IMR-90 (cell line): ENCODE measurements at regions not wholly inside any gene's neighbourhood (a gene's known extent, or its start where the extent isn't known, plus 50 kb on each side); places are given as distances from the start of the nearest gene placed in this dataset.
A peak's percentile ranks its signal among the peaks of the same experiment; 100 is the strongest.

Source experiments
- ATAC-seq: fragments of 200-7000 bp; cut with Tn5 transposase; 2 replicates; pipeline ENCODE4 v1.9.1; 2020; ENCODE audit warnings: low read depth, mild to moderate bottlenecking, moderate library complexity
- BruUV-seq: library from RNA; stranded (reverse); fragments of 400-500 nt; replicated peaks from 2 replicates; lab custom pipeline; 2021; lab: Mats Ljungman, UMichigan
- CTCF ChIA-PET: fragments of 300-600 bp; formaldehyde crosslinking; extraction: SDS; loops from one replicate; lab custom pipeline; 2021; ENCODE audit warnings: antibody characterized with exemption; lab: Yijun Ruan, JAX
- POLR2A ChIA-PET: fragments of 300-600 bp; sonication (Branson Sonifier 250); formaldehyde crosslinking; loops from one replicate; lab custom pipeline; 2022; ENCODE audit warnings: antibody characterized with exemption; ENCODE audit not compliant: unreplicated experiment; lab: Charles Lee
- DNase-seq: peaks from one replicate; pipeline ENCODE4 v3.0.0; 2013
- H2AFZ ChIP-seq: replicated peaks from 2 replicates; pipeline ENCODE3; 2013; ENCODE audit warnings: low read length, mild to moderate bottlenecking; ENCODE audit not compliant: poor library complexity
- H2AK5ac ChIP-seq: 2 replicates; pipeline ENCODE4 v1.6.1; 2013; ENCODE audit warnings: low read depth, low read length, inconsistent platforms
- H2AK9ac ChIP-seq: replicated peaks from 2 replicates; pipeline ENCODE3; 2013; ENCODE audit warnings: mild to moderate bottlenecking, low read depth, low read length, moderate library complexity; ENCODE audit not compliant: poor library complexity
- H2BK120ac ChIP-seq: 2 replicates; pipeline ENCODE4 v1.6.1; 2013; ENCODE audit warnings: low read depth, low read length, inconsistent platforms
- H2BK15ac ChIP-seq: 3 replicates; pipeline ENCODE4 v1.6.1; 2013; ENCODE audit warnings: low read depth, low read length, inconsistent platforms
- H2BK20ac ChIP-seq: 2 replicates; pipeline ENCODE4 v1.6.1; 2013; ENCODE audit warnings: low read depth, mild to moderate bottlenecking, inconsistent platforms, low read length, moderate library complexity
- H2BK5ac ChIP-seq: 2 replicates; pipeline ENCODE4 v1.6.1; 2013; ENCODE audit warnings: mild to moderate bottlenecking, low read depth, low read length, inconsistent platforms; ENCODE audit not compliant: poor library complexity, severe bottlenecking
- H3K14ac ChIP-seq: replicated peaks from 2 replicates; pipeline ENCODE4 v1.6.1; 2013; ENCODE audit warnings: low read depth, low read length, inconsistent platforms
- H3K18ac ChIP-seq: 2 replicates; pipeline ENCODE4 v1.6.1; 2013; ENCODE audit warnings: low read depth, low read length, control low read depth
- H3K23ac ChIP-seq: 2 replicates; pipeline ENCODE4 v1.6.1; 2013; ENCODE audit warnings: low read depth, low read length, inconsistent platforms
- H3K27ac ChIP-seq: 2 replicates; pipeline ENCODE4 v1.5.1; 2013; ENCODE audit warnings: mild to moderate bottlenecking, control low read depth, low read length; ENCODE audit not compliant: insufficient read depth
- H3K27me3 ChIP-seq: 2 replicates; pipeline ENCODE4 v1.6.1; 2013; ENCODE audit warnings: low read length; ENCODE audit not compliant: control insufficient read depth, insufficient read depth
- H3K36me3 ChIP-seq: 2 replicates; pipeline ENCODE4 v1.6.1; 2013; ENCODE audit warnings: low read length, mixed read lengths; ENCODE audit not compliant: control insufficient read depth, insufficient read depth
- H3K4ac ChIP-seq: 2 replicates; pipeline ENCODE4 v1.6.1; 2013; ENCODE audit warnings: low read depth, low read length, inconsistent platforms
- H3K4me1 ChIP-seq: 2 replicates; pipeline ENCODE4 v1.6.1; 2013; ENCODE audit warnings: low read length, mixed read lengths; ENCODE audit not compliant: control insufficient read depth, insufficient read depth
- H3K4me2 ChIP-seq: 2 replicates; pipeline ENCODE4 v1.6.1; 2013; ENCODE audit warnings: low read depth, mild to moderate bottlenecking, control low read depth, low read length, moderate library complexity
- H3K4me3 ChIP-seq: 2 replicates; pipeline ENCODE4 v1.5.1; 2013; ENCODE audit warnings: low read depth, mild to moderate bottlenecking, control low read depth, low read length, moderate library complexity; ENCODE audit not compliant: insufficient read depth
- H3K56ac ChIP-seq: 2 replicates; pipeline ENCODE4 v1.6.1; 2013; ENCODE audit warnings: low read length, inconsistent platforms; ENCODE audit not compliant: insufficient read depth; ENCODE audit errors: extremely low read depth
- H3K79me1 ChIP-seq, 2 experiments: 2 replicates each; pipeline ENCODE4 v1.6.1; 2013; ENCODE audit warnings: low read length in 2 of 2, inconsistent platforms in 1 of 2, low read depth in 1 of 2
- H3K9ac ChIP-seq: 2 replicates; pipeline ENCODE4 v1.6.1; 2013; ENCODE audit warnings: low read depth, low read length, control low read depth
- H3K9me1 ChIP-seq: 2 replicates; pipeline ENCODE4 v1.6.1; 2013; ENCODE audit warnings: low read length, inconsistent platforms; ENCODE audit not compliant: insufficient read depth
- H3K9me3 ChIP-seq: 2 replicates; pipeline ENCODE4 v1.6.1; 2013; ENCODE audit warnings: low read length; ENCODE audit not compliant: control insufficient read depth, insufficient read depth
- H4K20me1 ChIP-seq: 2 replicates; pipeline ENCODE4 v1.6.1; 2013; ENCODE audit warnings: low read length, inconsistent platforms; ENCODE audit not compliant: insufficient read depth
- H4K5ac ChIP-seq: 2 replicates; pipeline ENCODE4 v1.6.1; 2013; ENCODE audit warnings: mild to moderate bottlenecking, low read depth, low read length, control low read depth
- H4K8ac ChIP-seq, 2 experiments: 2 replicates each; pipeline ENCODE4 v1.6.1; 2013; ENCODE audit warnings: low read depth in 2 of 2, low read length in 2 of 2, control low read depth in 1 of 2, inconsistent platforms in 1 of 2
- H4K91ac ChIP-seq: 2 replicates; pipeline ENCODE4 v1.6.1; 2013; ENCODE audit warnings: low read depth, low read length, inconsistent platforms; ENCODE audit not compliant: insufficient read depth
- ELK1 ChIP-seq: fragments of 150-350 bp; IDR thresholded peaks from 2 replicates; pipeline ENCODE4 v1.6.1; 2016; ENCODE audit warnings: low read depth, mild to moderate bottlenecking, low read length, moderate library complexity, borderline replicate concordance
- MAFK ChIP-seq: IDR thresholded peaks from 2 replicates; pipeline ENCODE4 v1.6.1; 2012; ENCODE audit warnings: low read depth, low read length, improper control_type of control experiment
- MXI1 ChIP-seq: IDR thresholded peaks from 2 replicates; pipeline ENCODE4 v1.6.1; 2012; ENCODE audit warnings: low read depth, mild to moderate bottlenecking, low read length, moderate library complexity, borderline replicate concordance
- NFE2L2 ChIP-seq: fragments of 150-350 bp; IDR thresholded peaks from 2 replicates; pipeline ENCODE4 v1.6.1; 2016; ENCODE audit warnings: low read depth, mild to moderate bottlenecking, low read length
- POLR2A ChIP-seq: IDR thresholded peaks from 2 replicates; pipeline ENCODE4 v1.6.1; 2012; ENCODE audit warnings: mild to moderate bottlenecking, low read depth, low read length
- RAD21 ChIP-seq: IDR thresholded peaks from 2 replicates; pipeline ENCODE4 v1.6.1; 2012; ENCODE audit warnings: low read length, improper control_type of control experiment
- RCOR1 ChIP-seq: IDR thresholded peaks from 2 replicates; pipeline ENCODE4 v1.6.1; 2012; ENCODE audit warnings: mild to moderate bottlenecking, low read length, improper control_type of control experiment; ENCODE audit not compliant: insufficient replicate concordance
- RFX5 ChIP-seq: IDR thresholded peaks from 2 replicates; pipeline ENCODE4 v1.8.0; 2012; ENCODE audit warnings: low read depth, mild to moderate bottlenecking, low read length, moderate library complexity
- SMC3 ChIP-seq: fragments of 150-350 bp; IDR thresholded peaks from 2 replicates; pipeline ENCODE4 v1.6.1; 2016; ENCODE audit warnings: low read depth, mild to moderate bottlenecking, antibody characterized with exemption, low read length, moderate library complexity
- USF2 ChIP-seq: fragments of 150-350 bp; IDR thresholded peaks from 2 replicates; pipeline ENCODE4 v1.6.1; 2017; ENCODE audit warnings: mild to moderate bottlenecking, antibody characterized with exemption, low read length, low read depth
- WGBS, 2 experiments: methylation state at CpG; one replicate each; pipeline versions ENCODE4 v1.1.5 to v1.1.7; 2013; ENCODE audit warnings: missing lambda C conversion rate in 2 of 2; ENCODE audit not compliant: insufficient read length in 1 of 2; ENCODE audit errors: extremely low coverage in 2 of 2; 5-methylcytosine and 5-hydroxymethylcytosine counted together
- dilution Hi-C: fragments of 300-500 bp; cut with HindIII; formaldehyde crosslinking; loops from one replicate; pipeline ENCODE4 v1.14.3; 2018; ENCODE audit warnings: low sequenced_read_pairs; ENCODE audit not compliant: unreplicated experiment
- in situ Hi-C: fragments of 300-500 bp; cut with MboI; formaldehyde crosslinking; loops from 3 replicates; pipeline ENCODE4 v1.14.3; 2019; ENCODE audit warnings: low sequenced_read_pairs, inconsistent platforms, mixed read lengths
- intact Hi-C: fragments of 100-400 bp; cut with micrococcal nuclease; formaldehyde crosslinking; loops from 2 replicates; pipeline ENCODE4 v1.10.0; 2022
- TF ChIP-seq, protein P1 (sequence below): conservative IDR thresholded peaks from 2 replicates; pipeline ENCODE4 v1.5.1; 2012; ENCODE audit warnings: mild to moderate bottlenecking, low read depth, low read length, improper control_type of control experiment

DNA sequence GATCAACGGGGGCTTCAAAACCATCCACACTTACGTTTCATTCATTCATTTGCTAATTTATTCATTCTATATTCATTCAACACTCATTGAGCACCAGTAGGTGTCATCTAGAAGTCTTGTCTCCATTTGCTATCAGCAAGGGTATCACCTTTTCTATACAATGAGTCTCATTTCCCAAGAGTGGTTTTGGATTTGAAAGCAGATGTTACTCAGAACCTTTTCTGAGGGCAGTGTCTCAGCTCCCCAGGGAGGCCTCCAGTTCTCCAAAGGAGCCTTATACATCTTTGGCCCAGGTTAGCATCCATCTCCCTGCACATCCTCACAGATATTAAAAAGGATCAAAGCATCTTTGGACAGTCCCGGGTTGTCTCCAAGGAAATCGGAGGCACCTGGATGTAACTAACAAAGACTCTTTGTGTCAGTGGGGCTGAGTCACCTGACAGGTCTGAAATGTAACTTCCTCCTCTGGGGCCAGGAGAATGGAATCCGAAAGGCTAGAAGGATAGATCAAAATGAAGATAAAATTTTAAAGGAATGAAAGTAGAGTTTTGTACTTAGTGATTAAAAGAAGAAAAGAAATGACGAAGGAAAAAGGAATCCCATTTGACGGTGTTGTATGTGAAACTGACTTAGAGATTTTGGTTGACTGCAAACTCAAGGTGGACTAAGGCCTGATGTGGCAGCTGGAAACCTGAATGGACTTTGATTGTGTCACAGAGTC is 103.0 kb downstream of the VCPKMT start:
- no peak overlapping the region for H4K5ac ChIP-seq
- ATAC-seq = no peak
- no peaks in the 10 kb centered on the region for H3K79me1 ChIP-seq
- intact Hi-C loops = no loop called here
- H3K4me3 ChIP-seq = no peak overlapping the region
- BruUV-seq = no TSS peak
- H2BK120ac ChIP-seq = no peak overlapping the region
- H3K9ac ChIP-seq = no peak overlapping the region
- H3K4ac ChIP-seq = peak overlapping the region; percentile 29; the same call in 1 of the 2 replicates
- no peaks in the 10 kb centered on the region for H3K27me3 ChIP-seq
- no peak overlapping the region for H2BK20ac ChIP-seq
- no peaks in the 10 kb centered on the region for H4K20me1 ChIP-seq
- no peak overlapping the region for H3K23ac ChIP-seq
- H2BK15ac ChIP-seq = no peak overlapping the region; the same call in 2 of the 3 replicates
- H3K4me2 ChIP-seq = no peak overlapping the region
- no peak overlapping the region for H2BK5ac ChIP-seq
- H3K27ac ChIP-seq = no peak overlapping the region
- H4K8ac ChIP-seq = no peak overlapping the region
- no peak for TF ChIP-seq POLR2A
- TF ChIP-seq MXI1 = no peak
- TF ChIP-seq MAFK = no peak
- no peak for TF ChIP-seq RAD21
- no peak for TF ChIP-seq USF2
- no peak for TF ChIP-seq RCOR1
- TF ChIP-seq RFX5 = no peak
- no peak for TF ChIP-seq NFE2L2
- TF ChIP-seq SMC3 = no peak
- TF ChIP-seq ELK1 = no peak
- TF ChIP-seq, protein P1, sequence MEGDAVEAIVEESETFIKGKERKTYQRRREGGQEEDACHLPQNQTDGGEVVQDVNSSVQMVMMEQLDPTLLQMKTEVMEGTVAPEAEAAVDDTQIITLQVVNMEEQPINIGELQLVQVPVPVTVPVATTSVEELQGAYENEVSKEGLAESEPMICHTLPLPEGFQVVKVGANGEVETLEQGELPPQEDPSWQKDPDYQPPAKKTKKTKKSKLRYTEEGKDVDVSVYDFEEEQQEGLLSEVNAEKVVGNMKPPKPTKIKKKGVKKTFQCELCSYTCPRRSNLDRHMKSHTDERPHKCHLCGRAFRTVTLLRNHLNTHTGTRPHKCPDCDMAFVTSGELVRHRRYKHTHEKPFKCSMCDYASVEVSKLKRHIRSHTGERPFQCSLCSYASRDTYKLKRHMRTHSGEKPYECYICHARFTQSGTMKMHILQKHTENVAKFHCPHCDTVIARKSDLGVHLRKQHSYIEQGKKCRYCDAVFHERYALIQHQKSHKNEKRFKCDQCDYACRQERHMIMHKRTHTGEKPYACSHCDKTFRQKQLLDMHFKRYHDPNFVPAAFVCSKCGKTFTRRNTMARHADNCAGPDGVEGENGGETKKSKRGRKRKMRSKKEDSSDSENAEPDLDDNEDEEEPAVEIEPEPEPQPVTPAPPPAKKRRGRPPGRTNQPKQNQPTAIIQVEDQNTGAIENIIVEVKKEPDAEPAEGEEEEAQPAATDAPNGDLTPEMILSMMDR = no peak
- no peak overlapping the region for H4K91ac ChIP-seq
- peaks cover 24% of the 10 kb centered on the region for H3K4me1 ChIP-seq
- peaks cover 5% of the 10 kb centered on the region for H3K9me1 ChIP-seq
- H3K18ac ChIP-seq = no peak overlapping the region
- peak overlapping the region; percentile 20 for H2AK9ac ChIP-seq
- no peak overlapping the region for H2AFZ ChIP-seq
- H2AK5ac ChIP-seq = no peak overlapping the region
- no peak for DNase-seq
- no peaks in the 10 kb centered on the region for H3K36me3 ChIP-seq
- H3K14ac ChIP-seq = no peak overlapping the region
- dilution Hi-C loops = no loop called here
- no peaks in the 10 kb centered on the region for H3K9me3 ChIP-seq
- 94 to 100% methylated on average over 1 to 4 of the region's 7 CpGs for WGBS, 2 experiments
- POLR2A ChIA-PET = interaction anchor here (0.6 kb wide), 1 partner anchor 144 kb away, joined by 3 read pairs; no protein-coding TSS in a partner anchor
- in situ Hi-C loops = no loop called here
- CTCF ChIA-PET = no interaction called here
- no peak overlapping the region for H3K56ac ChIP-seq
